ENCODE measurements at regions not wholly inside any gene's neighbourhood (a gene's known extent, or its start where the extent isn't known, plus 50 kb on each side); places are given as distances from the start of the nearest gene placed in this dataset.

DNA sequence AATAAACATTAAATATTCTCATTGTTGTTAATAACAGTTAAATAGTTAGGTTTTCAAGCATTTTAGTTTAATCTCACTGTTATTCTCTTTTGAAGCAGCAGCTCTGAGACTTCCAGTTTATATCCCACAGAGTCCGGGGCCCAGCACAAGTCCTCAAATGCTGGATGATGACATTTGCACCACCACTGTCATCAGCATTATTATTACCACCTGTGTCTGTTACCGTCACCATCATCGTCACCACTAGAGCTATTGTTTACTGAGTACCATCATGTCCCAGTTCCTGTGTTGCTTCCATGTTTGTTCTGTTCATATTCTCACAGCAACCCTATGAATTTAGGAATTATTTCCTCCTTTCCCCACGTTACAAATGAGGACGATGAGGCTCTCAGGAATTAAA lies 169.2 kb upstream of the NR3C1 start (continued):
- no peak for TF ChIP-seq ZNF138 (CRISPR knock-in tag; conservative IDR thresholded peaks at IDR 0.05)

- ChIA-PET POLR2A (no interaction called here), CTCF (interaction anchor here (0.9 kb wide), 1 partner anchor 9 kb away, joined by 3 read pairs; no protein-coding TSS in a partner anchor)
- Mint-ChIP-seq H3K27ac (no peak overlapping the region), H3K4me1 (no peaks in the 10 kb centered on the region), H3K27me3 (ENCODE audit: low read depth) (no peaks in the 10 kb centered on the region), H3K4me3 (no peak overlapping the region), H3K36me3 (no peaks in the 10 kb centered on the region), H3K9me3 (no peaks in the 10 kb centered on the region)
- ATAC-seq: no peak
- DNase-seq (ENCODE audit: low spot score): no peak
- no peak for TF ChIP-seq ZBTB43 (CRISPR knock-in tag; IDR thresholded peaks at IDR 0.05)
- no peak for TF ChIP-seq ATF3 (CRISPR knock-in tag; conservative IDR thresholded peaks at IDR 0.05)
- no peak for TF ChIP-seq GTF2I (CRISPR knock-in tag; conservative IDR thresholded peaks at IDR 0.05)
- TF ChIP-seq, protein P1, sequence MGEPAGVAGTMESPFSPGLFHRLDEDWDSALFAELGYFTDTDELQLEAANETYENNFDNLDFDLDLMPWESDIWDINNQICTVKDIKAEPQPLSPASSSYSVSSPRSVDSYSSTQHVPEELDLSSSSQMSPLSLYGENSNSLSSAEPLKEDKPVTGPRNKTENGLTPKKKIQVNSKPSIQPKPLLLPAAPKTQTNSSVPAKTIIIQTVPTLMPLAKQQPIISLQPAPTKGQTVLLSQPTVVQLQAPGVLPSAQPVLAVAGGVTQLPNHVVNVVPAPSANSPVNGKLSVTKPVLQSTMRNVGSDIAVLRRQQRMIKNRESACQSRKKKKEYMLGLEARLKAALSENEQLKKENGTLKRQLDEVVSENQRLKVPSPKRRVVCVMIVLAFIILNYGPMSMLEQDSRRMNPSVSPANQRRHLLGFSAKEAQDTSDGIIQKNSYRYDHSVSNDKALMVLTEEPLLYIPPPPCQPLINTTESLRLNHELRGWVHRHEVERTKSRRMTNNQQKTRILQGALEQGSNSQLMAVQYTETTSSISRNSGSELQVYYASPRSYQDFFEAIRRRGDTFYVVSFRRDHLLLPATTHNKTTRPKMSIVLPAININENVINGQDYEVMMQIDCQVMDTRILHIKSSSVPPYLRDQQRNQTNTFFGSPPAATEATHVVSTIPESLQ (CRISPR knock-in tag; IDR thresholded peaks at IDR 0.05): no peak
- TF ChIP-seq PRRX2 (CRISPR knock-in tag; IDR thresholded peaks at IDR 0.05): no peak
- TF ChIP-seq, protein P2, sequence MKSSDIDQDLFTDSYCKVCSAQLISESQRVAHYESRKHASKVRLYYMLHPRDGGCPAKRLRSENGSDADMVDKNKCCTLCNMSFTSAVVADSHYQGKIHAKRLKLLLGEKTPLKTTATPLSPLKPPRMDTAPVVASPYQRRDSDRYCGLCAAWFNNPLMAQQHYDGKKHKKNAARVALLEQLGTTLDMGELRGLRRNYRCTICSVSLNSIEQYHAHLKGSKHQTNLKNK (CRISPR knock-in tag; IDR thresholded peaks at IDR 0.05): no peak
- TF ChIP-seq, protein P3, sequence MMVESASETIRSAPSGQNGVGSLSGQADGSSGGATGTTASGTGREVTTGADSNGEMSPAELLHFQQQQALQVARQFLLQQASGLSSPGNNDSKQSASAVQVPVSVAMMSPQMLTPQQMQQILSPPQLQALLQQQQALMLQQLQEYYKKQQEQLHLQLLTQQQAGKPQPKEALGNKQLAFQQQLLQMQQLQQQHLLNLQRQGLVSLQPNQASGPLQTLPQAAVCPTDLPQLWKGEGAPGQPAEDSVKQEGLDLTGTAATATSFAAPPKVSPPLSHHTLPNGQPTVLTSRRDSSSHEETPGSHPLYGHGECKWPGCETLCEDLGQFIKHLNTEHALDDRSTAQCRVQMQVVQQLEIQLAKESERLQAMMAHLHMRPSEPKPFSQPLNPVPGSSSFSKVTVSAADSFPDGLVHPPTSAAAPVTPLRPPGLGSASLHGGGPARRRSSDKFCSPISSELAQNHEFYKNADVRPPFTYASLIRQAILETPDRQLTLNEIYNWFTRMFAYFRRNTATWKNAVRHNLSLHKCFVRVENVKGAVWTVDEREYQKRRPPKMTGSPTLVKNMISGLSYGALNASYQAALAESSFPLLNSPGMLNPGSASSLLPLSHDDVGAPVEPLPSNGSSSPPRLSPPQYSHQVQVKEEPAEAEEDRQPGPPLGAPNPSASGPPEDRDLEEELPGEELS (CRISPR knock-in tag; IDR thresholded peaks at IDR 0.05): no peak
- TF ChIP-seq CTCF (IDR thresholded peaks at IDR 0.05): no peak
- no peak for TF ChIP-seq MLX (CRISPR knock-in tag; IDR thresholded peaks at IDR 0.05)
- no peak for TF ChIP-seq ZNF232 (CRISPR knock-in tag; IDR thresholded peaks at IDR 0.05)
- TF ChIP-seq ZNF416 (CRISPR knock-in tag; IDR thresholded peaks at IDR 0.05): no peak
- TF ChIP-seq FOXJ3 (CRISPR knock-in tag; IDR thresholded peaks at IDR 0.05; ENCODE audit: borderline replicate concordance): no peak
- TF ChIP-seq E2F1 (CRISPR knock-in tag; IDR thresholded peaks at IDR 0.05): no peak
- no peak for TF ChIP-seq AR (CRISPR knock-in tag; IDR thresholded peaks at IDR 0.05)
- no peak for TF ChIP-seq E2F5 (CRISPR knock-in tag; IDR thresholded peaks at IDR 0.05)
- no peak for TF ChIP-seq ESRRA (CRISPR knock-in tag; IDR thresholded peaks at IDR 0.05; ENCODE audit: borderline replicate concordance)
Observed at GRCh38 chr5:143571642-143572624, 168.4 kb upstream of the NR3C1 start.
